ENCODE measurements at regions not wholly inside any gene's neighbourhood (a gene's known extent, or its start where the extent isn't known, plus 50 kb on each side); places are given as distances from the start of the nearest gene placed in this dataset.

DNA sequence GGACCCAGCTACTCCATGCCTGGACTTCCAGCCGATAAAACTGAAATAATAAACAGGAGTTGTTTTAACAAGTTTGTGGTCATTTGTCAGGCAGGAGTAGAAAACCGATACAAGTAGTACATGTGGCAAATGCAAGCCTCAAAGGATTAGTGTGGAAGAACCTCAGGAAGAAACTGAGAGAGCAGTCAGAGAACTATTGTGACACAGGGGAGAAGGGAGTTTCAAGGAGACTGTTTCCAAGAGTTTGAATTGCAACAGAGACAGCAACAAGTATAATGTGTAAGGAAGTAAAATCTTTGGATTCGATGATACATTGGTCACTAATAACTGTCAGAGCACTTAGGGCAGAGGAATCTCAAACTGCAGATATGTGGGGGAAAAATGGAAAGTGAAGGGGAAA is 450.6 kb upstream of the ARHGEF26 start:
- TF ChIP-seq, protein P1, sequence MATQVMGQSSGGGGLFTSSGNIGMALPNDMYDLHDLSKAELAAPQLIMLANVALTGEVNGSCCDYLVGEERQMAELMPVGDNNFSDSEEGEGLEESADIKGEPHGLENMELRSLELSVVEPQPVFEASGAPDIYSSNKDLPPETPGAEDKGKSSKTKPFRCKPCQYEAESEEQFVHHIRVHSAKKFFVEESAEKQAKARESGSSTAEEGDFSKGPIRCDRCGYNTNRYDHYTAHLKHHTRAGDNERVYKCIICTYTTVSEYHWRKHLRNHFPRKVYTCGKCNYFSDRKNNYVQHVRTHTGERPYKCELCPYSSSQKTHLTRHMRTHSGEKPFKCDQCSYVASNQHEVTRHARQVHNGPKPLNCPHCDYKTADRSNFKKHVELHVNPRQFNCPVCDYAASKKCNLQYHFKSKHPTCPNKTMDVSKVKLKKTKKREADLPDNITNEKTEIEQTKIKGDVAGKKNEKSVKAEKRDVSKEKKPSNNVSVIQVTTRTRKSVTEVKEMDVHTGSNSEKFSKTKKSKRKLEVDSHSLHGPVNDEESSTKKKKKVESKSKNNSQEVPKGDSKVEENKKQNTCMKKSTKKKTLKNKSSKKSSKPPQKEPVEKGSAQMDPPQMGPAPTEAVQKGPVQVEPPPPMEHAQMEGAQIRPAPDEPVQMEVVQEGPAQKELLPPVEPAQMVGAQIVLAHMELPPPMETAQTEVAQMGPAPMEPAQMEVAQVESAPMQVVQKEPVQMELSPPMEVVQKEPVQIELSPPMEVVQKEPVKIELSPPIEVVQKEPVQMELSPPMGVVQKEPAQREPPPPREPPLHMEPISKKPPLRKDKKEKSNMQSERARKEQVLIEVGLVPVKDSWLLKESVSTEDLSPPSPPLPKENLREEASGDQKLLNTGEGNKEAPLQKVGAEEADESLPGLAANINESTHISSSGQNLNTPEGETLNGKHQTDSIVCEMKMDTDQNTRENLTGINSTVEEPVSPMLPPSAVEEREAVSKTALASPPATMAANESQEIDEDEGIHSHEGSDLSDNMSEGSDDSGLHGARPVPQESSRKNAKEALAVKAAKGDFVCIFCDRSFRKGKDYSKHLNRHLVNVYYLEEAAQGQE (tag by site-specific recombination; IDR thresholded peaks at IDR 0.05) = no peak
- TF ChIP-seq, protein P2, sequence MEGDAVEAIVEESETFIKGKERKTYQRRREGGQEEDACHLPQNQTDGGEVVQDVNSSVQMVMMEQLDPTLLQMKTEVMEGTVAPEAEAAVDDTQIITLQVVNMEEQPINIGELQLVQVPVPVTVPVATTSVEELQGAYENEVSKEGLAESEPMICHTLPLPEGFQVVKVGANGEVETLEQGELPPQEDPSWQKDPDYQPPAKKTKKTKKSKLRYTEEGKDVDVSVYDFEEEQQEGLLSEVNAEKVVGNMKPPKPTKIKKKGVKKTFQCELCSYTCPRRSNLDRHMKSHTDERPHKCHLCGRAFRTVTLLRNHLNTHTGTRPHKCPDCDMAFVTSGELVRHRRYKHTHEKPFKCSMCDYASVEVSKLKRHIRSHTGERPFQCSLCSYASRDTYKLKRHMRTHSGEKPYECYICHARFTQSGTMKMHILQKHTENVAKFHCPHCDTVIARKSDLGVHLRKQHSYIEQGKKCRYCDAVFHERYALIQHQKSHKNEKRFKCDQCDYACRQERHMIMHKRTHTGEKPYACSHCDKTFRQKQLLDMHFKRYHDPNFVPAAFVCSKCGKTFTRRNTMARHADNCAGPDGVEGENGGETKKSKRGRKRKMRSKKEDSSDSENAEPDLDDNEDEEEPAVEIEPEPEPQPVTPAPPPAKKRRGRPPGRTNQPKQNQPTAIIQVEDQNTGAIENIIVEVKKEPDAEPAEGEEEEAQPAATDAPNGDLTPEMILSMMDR (tag by site-specific recombination; IDR thresholded peaks at IDR 0.05) = no peak
- no peak for TF ChIP-seq HOXA7 (CRISPR knock-in tag; IDR thresholded peaks at IDR 0.05; ENCODE audit: borderline replicate concordance)
- no peak for TF ChIP-seq ZNF660 (tag by site-specific recombination; IDR thresholded peaks at IDR 0.05)
- TF ChIP-seq YY1 (tag by site-specific recombination; IDR thresholded peaks at IDR 0.05) = no peak
- no peak for TF ChIP-seq ZNF621 (tag by site-specific recombination; IDR thresholded peaks at IDR 0.05)
- TF ChIP-seq ZNF274 (IDR thresholded peaks at IDR 0.05; ENCODE audit: low read length) = no peak
- no peak for TF ChIP-seq ZNF274 (tag by site-specific recombination; IDR thresholded peaks at IDR 0.05; ENCODE audit: borderline replicate concordance)
- TF ChIP-seq ZNF133 (tag by site-specific recombination; IDR thresholded peaks at IDR 0.05) = no peak
- TF ChIP-seq ZNF138 (tag by site-specific recombination; IDR thresholded peaks at IDR 0.05; ENCODE audit: borderline replicate concordance) = no peak

All from HEK293 (cell line).